ACHN (cell line): ENCODE measurements at regions not wholly inside any gene's neighbourhood (a gene's known extent, or its start where the extent isn't known, plus 50 kb on each side); places are given as distances from the start of the nearest gene placed in this dataset.

Experiments used
- DNase-seq: peaks from one replicate; pipeline ENCODE4 v3.0.0-alpha.2; 2015
- in situ Hi-C: cut with HindIII; loops from 2 replicates; pipeline ENCODE4 v1.10.0; 2017; ENCODE audit warnings: low sequenced_read_pairs, low pct_ligation_motif_present, low pct_unique_long_range_greater_than_20kb

DNA sequence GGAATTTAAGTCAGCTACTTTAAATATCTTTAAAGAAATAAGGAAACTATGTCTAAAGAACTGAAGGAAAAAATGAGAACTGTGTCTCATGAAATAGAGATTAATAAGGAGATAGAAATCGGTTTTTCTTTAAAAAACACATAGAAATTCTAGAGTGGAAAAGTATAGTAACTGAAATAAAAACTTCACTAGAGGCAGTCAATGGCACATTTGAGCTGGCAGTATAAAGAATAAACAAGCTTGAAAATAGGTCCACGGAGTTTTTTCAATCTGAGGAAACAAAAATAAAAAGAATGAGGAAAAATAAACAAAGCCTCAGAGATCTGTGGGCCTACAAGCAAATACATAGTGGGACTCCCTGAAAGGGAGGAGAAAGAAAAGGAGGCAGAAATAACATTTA lies 127.5 kb downstream of the TWIST2 start:
- in situ Hi-C loops = no loop called here
- DNase-seq = no peak

DNA sequence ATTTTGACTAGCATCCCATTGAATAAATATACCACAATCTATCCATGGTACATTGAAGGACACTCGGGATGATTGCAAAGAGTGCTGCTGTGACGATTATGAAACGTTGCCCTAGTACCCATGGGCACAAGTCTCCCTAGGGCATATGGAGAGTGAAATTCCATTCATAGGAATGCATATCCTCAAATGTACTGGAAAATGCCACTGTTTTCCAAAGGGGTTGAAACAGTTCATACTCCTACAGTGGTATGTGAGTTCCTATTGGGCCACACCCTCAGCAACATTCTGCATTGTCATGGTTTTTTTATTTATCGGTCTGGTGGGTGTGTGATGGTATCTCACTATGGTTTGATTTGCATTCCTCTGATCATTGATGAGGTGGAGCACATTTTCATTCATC lies 130.6 kb downstream of the TWIST2 start:
- in situ Hi-C loops = no loop called here
- DNase-seq = no peak

DNA sequence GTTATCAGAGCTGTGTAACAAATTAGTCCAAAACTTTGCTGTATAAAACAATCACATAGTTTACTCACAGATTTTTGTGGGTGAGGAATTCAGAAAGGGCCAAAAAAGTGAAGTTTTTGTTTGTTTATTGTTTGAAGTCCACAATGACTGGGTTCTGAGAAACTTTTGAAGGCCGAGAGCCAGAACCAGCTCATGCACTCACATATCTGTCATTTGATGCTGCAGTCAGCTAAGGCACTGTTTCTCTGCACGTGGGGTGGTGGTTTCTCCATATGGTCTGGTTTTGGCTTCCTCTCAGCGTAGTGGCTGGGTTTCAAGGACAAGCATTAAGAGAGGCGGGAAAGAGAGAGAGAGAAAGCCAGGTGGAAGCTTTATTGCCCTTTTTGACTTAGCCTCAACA lies 131.8 kb downstream of the TWIST2 start:
- DNase-seq = no peak
- in situ Hi-C loops = no loop called here

DNA sequence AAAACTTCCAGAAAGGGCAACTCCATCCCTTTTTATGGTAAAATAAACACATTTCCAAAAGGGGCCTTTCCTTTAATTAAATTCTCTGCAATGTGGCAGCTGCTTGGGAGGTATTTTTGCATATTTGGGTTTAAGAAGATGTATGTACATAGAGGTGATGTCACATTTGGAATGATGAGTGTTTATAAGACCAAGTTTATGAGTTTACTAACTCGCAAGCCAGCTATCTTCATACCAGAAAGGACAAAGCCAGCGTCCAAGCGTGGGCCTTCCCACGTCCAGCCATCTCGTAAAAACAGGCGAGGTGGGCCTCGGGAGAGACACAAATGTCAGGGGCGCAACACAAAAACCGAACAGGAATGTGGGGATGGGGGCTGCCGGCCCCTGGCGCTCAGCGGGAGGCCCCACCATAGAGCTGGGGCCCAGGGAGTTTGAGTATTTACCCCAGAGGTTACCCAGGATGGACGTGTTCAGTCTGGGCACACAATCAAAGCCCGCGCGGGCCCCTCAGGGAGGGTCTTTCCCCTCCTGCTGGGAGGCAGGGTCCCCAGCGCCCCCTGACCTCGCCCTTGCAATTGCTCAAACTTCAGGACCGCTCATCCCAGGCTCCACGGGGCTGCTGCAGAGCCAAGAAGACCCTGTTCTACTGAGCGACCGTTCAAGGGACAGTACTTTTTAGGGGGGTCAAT lies 137.3 kb downstream of the TWIST2 start:
- in situ Hi-C loops = no loop called here
- DNase-seq = no peak

DNA sequence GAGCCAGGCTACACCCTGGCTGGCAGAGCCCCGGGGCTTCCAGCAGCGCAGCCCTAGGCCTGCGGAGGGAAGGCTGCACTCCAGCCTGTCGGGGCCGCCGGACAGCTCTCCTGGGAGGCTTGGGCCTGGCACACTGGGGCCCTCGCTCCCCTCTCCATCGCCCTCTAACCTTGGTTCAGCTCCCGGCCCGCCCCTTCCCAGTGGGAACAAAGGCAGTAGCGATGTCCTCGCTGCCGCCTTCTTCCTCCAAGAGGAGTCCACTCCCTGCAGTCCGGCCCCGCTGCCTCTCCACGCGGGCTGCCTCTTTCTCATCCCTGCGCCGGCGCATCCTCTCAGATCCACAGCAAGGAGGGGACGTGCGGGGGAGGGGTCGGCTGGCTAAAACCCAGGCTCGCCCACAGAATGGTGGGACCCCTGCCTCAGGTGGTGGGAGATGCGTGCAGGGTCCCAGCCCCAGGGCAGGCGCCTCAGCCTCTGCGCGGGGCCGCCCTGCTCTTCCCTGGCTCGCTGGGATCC lies 138.1 kb downstream of the TWIST2 start:
- in situ Hi-C loops = no loop called here
- no peak for DNase-seq

DNA sequence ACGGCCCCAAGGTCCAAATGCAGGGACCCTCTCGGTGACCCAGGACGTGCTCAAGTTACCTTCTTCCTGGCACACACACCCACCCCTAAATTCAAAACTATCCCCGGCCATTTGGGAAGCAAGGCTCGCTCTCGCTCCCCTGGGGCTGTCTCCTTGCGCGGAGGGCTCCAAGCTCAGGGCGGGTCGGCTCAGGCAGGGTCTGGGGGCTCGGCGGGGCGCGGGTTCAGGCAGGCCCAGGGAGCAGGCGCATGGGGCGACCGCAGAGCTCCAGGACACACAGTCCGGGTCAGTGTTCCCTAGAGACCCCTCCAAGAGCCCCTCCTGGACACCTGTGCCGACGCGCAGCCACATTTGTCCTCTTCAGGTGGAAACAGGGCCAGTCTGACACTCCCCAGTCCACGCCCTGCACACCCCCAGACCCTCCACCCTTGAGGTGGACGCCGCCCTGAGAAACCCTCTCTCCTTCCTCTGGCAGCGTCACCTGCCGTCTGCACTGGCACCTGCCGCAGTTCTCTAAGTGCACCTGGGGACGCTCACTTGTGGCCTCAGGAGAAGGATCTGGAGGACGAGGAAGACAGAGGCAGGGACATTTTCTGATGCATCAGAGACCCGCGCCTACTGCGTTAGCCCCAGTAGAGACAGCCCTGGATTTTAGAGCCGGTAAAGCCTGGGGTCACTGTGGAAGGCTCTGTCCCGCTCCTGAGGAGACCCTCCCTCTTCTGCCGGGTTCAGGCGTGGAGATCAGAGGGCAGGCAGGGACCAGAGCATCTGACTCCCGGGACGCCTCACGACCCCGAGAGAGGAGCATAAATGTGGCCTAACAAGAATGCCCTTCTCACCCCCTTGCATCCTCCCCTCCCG lies 138.8 kb downstream of the TWIST2 start:
- DNase-seq = no peak
- in situ Hi-C loops = no loop called here

DNA sequence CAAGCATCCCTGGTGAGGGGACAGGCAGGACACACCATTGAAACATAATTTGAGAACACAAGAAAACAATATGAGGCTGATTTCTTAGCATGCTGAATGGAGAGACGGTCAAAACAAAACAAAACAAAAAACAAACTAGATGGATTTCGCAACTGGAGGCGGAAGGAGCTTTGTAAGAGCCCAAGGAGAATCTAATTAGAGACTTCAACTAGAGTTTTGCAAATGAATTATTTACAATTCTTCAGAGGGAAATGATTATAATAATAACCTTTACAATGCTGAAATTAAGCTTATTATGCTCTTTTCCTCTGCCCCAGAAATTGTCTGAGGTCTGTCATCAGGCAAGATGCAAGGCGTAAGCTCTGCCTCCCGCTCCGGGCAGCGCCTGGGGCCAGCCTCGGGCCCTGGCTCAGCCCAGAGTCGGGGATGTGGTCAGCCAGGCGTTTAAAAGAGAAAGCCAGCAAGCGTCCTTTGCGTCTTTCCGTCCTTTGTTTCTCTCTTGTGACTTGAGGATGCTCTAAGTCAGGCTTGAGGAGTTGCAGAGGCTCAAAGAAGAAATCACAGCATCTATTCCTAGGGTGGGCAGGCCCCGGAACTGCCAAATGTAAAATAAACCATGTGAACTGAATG lies 139.6 kb downstream of the TWIST2 start:
- no peak for DNase-seq
- in situ Hi-C loops = no loop called here

DNA sequence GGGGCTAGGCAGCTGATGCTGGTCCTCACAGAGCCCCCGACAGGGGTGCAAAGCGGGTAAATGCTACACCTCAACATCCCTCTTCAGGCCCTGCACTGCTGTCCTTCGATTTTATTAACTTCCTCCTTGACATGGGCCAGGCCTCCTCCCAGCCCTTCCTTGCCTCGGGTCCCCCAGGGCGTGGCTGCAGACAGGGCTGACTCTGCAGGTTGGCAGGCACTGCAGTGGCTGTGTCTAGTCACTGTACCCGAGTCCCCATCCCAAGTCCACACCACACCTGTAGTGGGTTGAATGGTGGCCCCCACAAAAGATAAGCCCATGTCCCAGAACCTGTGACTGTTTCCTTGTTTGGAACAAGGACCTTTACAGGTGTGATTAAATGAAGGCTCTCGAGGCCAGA lies 140.2 kb downstream of the TWIST2 start:
- in situ Hi-C loops = no loop called here
- DNase-seq = no peak

DNA sequence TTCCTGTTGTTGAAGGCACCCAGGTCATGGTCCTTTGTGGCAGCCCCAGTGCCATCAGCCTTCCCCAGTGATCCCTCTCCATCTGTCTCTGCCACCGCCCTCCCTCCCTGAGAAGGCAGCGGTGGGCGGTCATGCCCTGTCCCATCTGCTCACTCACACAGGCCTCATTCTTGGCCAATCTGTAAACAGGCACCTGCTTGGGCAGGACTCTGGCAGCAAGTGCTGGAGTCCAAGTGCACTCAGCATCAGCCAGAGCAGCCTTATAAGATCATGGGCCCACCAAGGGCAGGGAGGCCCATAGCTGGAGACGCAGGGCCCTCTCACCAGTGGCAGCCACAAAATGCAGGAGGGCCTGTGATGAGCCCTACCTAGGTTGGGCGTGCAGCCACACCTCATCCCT lies 140.9 kb downstream of the TWIST2 start:
- in situ Hi-C loops = no loop called here
- DNase-seq = no peak

DNA sequence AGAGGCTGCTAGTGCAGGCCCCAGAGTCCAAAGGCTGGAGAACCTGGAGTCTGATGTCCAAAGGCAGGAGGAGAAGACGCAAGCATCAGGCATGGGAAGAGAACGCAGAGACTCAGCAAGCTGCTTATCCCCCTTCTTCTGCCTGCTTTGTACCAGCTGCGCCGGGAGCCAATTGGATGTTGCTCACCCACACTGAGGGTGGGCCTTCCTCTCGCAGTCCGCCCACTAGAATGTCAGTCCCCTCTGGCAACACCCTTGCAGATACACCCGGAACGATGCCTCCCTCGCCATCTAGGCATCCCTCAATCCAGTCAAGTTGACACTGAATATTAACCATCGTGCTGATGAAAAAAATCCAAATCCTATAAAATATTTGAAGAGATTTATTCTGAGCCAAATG lies 141.6 kb downstream of the TWIST2 start:
- no peak for DNase-seq
- in situ Hi-C loops = no loop called here

DNA sequence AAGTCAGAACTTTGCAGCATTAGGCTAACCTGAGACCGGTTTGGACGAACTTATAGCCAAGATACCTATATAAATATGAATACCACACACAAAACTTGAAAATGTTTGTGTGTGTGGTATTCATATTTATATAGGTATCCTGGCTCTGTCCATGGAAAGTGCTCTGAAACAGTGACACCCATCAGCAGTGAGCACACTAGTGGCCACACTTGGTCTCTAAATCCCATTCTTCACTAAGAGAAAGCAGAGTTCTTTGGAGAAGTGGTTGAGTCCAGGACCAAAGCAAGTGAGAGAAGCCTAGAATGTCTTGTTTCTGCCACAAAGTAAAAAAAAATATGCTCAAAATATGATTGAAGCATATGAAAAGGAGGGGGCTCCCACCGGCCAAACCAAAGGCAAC lies 146.5 kb downstream of the TWIST2 start:
- in situ Hi-C loops = no loop called here
- no peak for DNase-seq

DNA sequence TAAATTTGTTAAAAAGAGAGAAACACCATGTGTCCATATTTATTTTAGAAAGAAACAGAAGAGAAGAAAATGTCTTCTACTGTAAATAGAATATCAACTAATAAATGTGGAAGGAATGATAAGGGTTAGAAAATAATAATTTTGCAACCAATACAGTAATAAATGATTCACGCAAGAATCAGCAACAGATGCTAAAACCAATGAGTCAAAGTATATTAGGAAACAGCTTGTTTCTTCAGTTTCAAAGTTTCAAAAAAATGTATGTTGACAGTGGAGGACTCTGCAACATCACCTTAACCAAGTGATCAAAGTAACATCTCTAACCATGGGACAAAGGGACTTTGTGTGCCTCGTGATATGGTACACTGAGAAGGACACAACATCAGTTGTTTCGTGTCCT lies 147.0 kb downstream of the TWIST2 start:
- in situ Hi-C loops = no loop called here

DNA sequence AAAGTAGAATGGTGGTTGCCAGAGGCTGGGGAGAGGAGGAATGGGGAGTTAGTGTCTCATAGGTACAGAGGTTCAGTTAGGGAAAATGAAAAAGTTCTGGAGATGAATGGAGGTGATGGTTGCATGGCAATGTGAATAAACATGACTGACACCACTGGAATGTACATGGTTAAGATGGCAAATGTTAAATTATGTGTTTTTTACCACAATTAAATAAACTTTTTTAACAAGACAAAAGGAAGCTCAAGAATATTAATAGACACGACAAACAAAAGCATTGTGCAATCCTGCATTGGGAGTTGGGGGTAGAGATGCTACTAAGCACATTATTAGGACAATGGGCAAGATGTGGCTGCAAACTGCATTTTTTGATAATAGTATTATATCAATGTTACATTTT lies 147.7 kb downstream of the TWIST2 start:
- DNase-seq = no peak
- in situ Hi-C loops = no loop called here

More for the DNA sequence above, 147.0 kb downstream of the TWIST2 start:
- DNase-seq = no peak

DNA sequence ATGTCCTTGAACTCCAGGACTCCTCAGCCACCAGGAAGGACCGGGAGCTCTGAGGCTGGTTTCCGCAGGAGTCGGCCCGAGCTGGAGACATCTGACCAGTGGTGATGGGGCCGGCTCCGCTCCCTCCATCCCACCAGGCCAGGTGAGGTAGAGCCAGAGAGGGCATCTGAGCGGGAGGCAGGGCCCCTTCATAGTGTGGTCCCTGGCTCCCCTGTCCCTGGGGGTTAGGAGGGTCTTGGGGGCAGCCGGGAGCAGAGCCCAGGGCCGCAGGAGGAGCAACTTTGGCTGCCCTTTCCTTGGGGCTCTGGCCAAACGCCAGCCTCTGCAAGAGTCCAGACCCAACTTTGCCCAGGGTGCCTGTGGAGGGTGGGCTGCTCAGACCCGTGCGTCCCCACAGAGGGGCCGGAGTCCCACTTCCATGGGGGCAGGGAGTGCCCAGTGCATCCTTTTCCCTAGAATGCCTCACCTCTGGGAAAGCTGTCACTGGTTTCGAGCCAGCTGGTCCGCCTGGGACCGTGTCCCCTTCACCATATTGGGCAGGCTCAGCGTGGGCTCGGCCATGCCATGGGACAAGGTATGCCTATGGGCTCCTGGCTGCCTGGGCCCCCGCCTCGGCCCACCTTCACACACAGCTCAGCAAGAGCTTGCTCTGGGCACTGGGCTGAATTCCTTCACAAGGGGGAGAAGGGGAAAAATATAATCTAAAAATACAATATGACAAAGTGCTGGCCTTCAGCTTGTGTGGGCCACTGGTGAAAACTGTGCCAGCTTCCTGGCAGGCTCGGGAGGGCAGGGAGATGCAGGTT lies 148.6 kb downstream of the TWIST2 start:
- DNase-seq = no peak
- in situ Hi-C loops = no loop called here

DNA sequence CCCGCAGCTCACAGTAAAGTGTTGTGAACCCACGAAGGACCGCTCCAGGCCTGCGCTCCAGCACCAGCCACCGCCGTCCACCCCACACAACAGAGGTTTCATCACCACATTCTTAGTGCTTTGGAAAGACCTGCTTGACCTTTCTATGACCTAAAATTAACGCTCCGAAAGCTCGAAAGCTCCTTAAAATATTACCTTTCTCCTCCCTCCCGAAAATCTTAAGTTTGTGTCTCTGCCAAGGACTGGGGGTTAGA lies 149.2 kb downstream of the TWIST2 start:
- in situ Hi-C loops = no loop called here
- no peak for DNase-seq

DNA sequence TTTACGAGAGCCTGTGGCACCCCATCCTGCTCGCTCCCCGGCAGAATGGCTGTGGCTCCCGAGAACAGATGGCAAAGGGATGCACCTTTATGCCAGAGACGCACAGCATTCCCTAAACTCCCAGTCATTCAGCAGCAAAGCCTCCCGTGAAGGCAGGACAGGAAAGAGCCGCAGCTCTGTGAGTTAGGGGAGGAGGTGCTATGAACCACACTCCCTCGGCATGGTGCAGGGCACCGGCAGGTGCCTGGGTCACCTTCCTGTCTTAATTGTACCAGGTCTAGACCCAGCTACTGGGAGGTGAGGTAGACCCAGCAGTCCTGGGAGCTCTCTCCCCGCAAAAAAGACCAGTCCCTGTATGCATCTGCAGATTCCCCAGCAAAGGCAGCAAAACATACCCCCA lies 149.8 kb downstream of the TWIST2 start:
- in situ Hi-C loops = no loop called here
- DNase-seq = no peak
